Glomerular visceral epithelial cell (primary cell): ENCODE measurements at regions not wholly inside any gene's neighbourhood (a gene's known extent, or its start where the extent isn't known, plus 50 kb on each side); places are given as distances from the start of the nearest gene placed in this dataset.
"Not testable (repeated sequence)": the region's sequence is repeated elsewhere in the genome, so short reads cannot be mapped to it uniquely, and the experiment has no call there.

Experiments
- DNase-seq: peaks from one replicate; pipeline ENCODE4 v3.0.0-alpha.2; 2016; ENCODE audit errors: extremely low spot score

- not testable (repeated sequence) for DNase-seq
Observed at GRCh38 chr10:22079921-22080320, 76.4 kb upstream of the DNAJC1 start.

- no peak for DNase-seq
Observed at GRCh38 chr10:22071332-22071731, 67.8 kb upstream of the DNAJC1 start.

DNA sequence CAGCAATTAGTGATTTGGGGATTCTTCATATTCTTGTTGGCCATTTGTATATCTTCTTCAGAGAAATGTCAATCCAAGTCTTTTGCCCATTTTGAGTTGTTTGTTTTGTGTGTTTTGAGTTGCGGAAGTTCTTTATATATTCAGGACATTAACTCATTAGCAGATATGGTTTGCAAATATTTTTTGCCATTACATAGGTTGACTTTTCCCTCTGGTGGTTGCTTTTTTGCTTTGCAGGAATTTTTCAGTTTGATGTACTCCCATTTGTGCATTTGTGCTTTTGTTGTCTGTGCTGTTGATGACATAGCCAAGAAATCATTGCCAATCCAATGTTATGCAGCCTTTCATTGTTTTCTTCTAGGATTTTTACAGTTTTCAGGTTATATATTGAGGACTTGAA, 63.6 kb upstream of the DNAJC1 start:
- DNase-seq, result no peak

GRCh38 chr10:22060984-22061383, 57.5 kb upstream of the DNAJC1 start:
- DNase-seq, result not testable (repeated sequence)

- DNase-seq, result no peak
Observed at GRCh38 chr10:22058201-22058600, 54.7 kb upstream of the DNAJC1 start.

DNA sequence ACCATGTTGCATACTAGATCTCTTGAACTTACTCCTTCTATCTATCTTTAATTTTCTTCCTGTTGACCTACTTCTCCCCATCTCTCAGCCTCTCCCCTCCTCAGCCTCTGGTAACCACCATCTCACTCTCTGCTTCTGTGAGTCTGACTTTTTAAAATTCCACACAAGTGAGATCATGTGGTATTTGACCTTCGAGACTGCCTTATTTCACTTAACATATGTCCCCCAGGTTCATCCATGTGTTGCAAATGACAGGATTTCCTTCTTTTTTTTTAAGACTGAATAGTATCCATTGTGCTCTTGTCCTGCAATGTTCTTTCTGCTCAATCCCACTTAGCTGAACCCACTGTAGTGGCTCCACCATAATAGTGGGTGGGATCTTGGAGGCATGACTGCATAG, 51.4 kb upstream of the DNAJC1 start:
- DNase-seq, result peak; percentile 49
